HG02938 (cell line): ENCODE measurements at regions not wholly inside any gene's neighbourhood (a gene's known extent, or its start where the extent isn't known, plus 50 kb on each side); places are given as distances from the start of the nearest gene placed in this dataset.
"Not testable (repeated sequence)": the region's sequence is repeated elsewhere in the genome, so short reads cannot be mapped to it uniquely, and the experiment has no call there.

Experiments used
- ATAC-seq: cut with Tn5 transposase; IDR thresholded peaks from one replicate; pipeline ENCODE4 v1.9.1; 2021; ENCODE audit warnings: mild to moderate bottlenecking, moderate library complexity; ENCODE audit not compliant: unreplicated experiment

DNA sequence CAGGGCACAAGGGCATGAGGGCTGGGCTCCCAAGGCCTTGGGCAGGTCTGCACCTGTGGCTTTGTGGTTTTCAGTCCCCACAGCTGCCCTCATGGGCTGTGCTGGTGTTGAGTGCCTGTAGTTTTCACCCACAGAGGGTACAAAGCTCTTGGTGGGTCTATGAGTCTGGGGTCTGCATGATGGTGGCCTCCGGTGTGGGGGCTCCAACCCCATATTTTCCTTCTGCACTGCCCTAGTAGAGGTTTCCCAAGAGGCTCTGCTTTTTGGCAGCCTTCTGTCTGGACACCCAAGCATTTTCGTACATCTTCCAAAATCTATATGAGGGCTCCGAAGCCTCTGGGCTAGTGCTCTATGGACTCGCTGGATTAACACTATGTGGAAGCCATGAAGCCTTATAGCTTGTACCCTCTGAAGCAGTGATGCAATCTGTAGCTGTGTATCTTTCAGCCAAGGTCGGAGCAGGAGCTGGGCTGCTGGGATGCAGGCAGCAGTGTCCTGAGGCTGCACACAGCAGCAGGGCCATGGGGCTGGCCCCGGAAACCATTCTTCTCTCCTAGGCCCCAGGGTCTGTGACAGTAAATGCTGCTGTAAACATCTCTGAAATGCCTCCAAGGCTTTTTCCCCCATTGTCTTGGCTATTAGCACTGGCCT, 240.3 kb downstream of the CWH43 start:
- not testable (repeated sequence) for ATAC-seq

DNA sequence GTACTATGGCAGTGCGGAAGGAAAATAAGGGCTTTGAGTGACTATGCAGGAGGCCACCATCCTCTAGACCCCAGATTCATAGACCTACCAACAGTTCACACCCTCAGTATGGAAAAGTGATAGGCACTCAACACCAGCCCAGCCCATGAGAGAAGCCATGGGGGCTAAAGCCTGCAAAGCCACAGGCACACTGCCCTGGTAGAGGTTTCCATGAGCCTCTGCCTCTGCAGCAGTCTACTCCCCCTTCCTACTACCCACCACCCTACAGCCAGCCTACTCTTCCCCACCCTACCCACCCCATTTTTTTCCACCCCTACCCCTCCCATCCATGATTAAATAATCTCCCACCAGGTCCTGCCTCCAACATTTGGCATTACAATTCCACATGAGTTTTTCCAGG, 241.9 kb downstream of the CWH43 start:
- ATAC-seq, result not testable (repeated sequence)

DNA sequence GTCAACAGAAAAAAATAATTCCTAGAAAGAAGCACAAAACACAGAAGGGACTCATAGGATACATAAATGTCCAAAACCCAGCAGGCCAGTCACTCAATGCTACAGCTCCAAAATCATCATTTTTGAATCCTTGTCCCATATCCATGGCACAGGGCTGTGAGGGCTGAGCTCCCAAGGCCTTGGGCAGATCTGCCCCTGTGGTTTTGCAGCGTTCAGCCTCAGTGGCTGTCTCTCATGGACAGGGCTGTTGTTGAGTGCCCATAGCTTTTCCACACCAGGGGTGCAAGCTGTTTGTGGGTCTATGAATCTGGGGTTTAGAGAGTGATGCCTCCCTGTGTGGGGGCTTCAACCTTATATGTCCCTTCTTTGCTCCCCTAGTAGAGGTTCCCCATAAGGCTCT, 243.2 kb downstream of the CWH43 start:
- ATAC-seq, result not testable (repeated sequence)

GRCh38 chr4:49229713-49230112, 243.6 kb downstream of the CWH43 start:
- not testable (repeated sequence) for ATAC-seq

- not testable (repeated sequence) for ATAC-seq
Measured at GRCh38 chr4:49233346-49233745, 247.3 kb downstream of the CWH43 start.

DNA sequence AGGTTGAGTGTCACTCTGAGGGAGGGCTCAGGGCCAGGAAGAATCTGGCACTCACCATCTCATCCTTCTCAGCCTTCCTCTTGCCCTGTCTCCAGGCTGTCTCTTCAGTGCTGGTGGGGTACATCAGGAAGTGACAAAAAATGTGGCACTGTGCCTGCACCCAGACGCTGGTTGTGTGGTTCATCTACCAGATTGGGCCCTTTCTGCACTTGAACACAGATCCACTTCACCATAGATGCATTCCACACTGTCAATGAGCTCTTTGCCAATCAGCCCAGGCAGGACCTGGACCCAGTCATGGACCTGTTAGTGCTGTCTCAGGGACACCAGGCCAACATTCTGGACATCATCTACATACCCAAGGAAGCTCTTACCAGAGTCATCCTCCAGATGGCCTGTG, 247.7 kb downstream of the CWH43 start:
- ATAC-seq, result not testable (repeated sequence)

DNA sequence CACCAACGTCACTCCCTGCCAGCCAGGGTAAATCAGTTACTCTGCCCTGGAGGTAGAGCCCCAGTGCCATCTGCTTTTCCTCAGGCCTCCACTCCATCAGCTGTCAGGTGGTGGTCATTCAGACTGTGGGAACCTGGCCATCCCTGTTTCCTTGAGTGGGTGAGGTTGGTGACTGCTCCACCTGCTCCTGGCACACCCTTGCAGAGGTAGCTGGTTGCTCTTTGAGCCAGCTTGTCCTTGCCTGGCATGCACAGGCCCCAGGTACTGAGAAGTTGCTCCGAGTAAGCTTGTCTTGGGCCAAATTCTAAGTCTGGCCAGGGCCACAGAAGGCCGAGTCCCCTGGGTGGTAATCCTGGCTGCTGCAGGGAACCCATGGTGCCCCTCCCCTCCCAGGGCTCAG, 248.3 kb downstream of the CWH43 start:
- ATAC-seq, result not testable (repeated sequence)

DNA sequence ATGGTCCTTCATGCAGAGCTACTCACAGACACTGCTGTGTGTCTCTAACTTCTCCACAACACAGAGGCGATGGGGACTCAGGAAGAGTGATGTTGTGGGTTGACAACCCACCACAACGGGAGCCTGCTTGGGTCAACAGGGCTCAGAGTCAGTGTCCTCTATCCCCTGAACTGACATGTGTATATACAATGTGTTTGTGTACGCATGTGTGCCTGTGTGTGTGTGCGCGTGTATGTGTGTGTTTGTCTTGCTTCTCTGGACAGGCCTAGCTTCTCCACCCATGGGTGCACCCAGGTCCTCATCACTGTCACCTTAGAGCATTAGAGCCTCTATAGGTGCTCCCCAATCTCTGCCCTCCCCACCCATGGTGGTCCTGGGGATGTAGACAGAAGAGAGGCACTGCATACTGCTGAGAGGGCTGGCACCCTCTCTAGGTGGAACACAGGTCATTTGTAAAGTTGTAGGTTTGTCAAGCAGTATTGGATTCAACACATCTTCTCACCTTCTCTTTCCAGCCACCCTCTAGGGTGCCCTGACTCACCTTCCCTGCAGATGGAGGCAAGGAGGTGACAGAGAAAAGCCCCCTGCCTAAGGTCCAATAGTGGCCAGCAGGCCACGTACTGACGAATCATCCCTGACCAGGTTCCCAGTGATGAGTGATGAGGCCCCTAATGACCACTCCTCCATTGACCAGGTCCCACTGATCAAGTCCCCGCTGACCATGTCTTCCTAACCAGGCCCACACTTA, 249.5 kb downstream of the CWH43 start:
- ATAC-seq, result not testable (repeated sequence)

- ATAC-seq, result not testable (repeated sequence)
Measured at GRCh38 chr4:49236474-49236873, 250.4 kb downstream of the CWH43 start.

GRCh38 chr4:49241295-49241694, 255.2 kb downstream of the CWH43 start:
- ATAC-seq, result not testable (repeated sequence)

DNA sequence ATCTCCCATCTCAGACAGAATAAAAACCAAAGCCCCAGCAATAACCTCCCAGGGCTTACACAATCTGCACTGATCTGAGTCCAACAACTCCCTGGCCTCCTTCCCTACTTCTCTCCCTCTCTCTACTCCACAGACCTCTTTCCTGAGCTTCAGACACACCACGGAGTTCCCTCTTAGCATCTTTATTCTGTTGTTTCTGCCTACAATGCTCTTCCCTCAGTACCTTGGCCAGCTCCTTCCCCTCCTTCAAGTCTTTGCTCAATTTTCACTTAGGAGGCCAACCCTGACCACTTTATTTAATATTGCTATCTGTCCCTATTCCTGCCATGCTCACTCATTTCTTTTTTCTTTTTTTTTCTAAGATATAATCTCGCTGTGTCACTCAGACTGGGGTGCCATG, 276.7 kb downstream of the CWH43 start:
- not testable (repeated sequence) for ATAC-seq

DNA sequence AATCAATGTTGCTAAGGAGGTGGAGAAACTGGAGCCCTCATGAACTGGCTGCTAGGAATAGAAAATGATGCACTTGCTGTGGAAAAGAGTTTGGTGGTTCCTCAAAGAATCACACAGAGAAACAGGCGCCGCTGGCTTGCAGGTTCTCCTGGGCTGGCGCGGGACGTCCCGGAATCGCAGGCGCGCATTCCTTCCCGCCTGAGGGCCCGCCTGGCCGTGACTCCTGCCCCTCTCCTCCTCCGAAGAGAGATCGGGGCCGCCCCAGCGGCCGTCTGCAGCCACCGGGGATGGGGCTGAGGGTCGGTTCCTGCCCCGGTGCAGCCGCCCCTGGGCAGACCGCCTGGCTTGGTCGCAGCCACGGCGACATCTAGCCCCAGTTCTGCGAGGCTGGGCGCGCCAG, 284.4 kb downstream of the CWH43 start:
- ATAC-seq, result not testable (repeated sequence)

GRCh38 chr4:49270912-49271311, 284.8 kb downstream of the CWH43 start:
- not testable (repeated sequence) for ATAC-seq

DNA sequence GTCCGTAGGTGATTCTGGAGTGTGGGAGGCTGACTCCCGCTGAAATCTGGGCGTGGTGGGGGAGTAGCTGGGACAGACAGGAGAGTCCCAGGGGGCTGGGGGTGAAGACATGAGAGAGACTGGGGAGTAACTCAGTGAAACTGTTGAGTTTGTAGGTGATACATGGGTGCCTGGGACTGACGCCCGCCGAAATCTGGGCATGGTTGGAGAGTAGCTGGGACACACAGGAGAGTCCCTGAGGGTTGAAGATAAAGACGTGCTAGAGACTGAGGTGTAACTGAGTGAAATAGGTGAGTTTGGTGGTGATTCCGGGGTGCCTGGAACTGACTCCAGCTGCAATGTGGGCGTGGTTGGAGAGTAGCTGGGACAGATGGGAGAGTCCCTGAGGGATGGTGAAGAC, 299.8 kb downstream of the CWH43 start:
- not testable (repeated sequence) for ATAC-seq

DNA sequence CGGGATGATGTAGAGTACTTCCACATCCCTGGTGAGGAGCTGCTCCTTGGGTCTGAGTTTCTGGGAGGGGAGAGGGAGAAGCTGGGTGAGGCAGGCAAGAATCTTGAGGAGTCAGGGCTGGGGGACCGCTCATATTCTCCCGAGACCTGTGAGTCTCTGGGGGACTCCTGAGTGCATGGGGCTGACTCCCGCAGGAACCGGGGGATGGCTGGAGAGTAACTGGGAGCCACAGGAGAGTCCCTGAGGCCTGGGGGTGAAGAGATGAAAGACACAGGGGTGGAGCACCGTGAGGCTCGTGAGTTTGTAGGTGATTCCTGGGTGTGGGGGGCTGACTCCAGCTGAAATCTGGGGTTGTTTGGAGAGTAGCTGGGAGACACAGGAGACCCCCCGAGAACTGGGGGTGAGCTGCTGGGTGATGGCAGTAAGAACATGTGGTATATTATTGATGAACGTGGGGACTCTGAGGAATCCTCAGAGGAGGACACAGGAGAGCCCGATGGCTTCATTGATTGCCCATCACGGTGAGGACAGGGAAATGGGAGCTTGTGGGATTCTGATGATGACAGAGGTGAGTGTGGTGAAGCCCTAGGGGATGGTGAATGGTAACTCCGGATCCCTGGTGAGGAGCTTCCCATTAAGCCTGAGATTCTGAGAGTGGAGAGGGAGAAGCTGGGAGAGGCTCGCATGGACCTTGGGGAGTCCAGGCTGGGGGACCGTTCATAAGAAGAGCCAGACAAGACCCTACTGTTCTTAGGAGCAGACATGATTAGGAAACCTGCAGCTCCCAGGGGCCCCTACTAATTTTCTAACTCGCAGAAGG, 301.1 kb downstream of the CWH43 start:
- ATAC-seq, result not testable (repeated sequence)

DNA sequence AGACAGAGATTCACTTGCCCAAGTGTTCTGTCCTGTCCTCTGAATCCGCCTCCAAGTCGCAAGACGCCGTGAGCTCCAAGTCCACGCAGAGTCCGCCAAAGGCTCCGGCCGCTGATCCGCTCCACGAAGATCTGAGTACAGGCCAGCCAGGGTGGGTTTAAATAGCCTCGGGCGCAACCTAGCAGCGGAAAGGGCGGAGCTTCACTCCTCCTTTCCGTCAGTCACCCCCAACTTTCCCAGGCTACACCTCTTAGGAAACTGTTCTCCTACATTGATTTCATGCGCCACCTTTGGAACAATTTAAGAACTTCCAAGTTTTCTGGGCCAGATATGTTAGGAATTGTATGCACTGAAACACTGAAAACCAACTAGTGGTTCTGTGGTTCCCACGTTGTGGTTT, 301.8 kb downstream of the CWH43 start:
- ATAC-seq, result not testable (repeated sequence)

DNA sequence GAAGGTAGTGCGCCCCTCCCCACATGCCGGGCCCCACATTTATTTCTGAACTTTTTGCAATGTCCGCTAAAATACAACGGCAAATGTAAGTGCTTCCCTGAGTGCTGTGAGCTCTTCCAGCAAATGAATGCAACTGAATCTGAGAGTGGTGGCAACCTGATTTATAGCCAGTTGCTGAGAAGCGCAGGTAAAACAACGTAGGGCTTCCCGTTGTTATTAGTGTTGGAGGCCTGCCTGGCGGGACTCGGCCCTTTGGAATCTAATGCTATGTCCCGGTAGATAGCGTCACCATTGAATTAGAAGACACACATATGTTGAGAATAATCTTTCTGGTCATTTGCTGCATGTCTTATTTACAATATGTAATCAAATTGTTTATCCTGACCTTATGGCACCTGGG, 302.7 kb downstream of the CWH43 start:
- ATAC-seq, result not testable (repeated sequence)

GRCh38 chr4:49314815-49315214, 328.7 kb downstream of the CWH43 start:
- not testable (repeated sequence) for ATAC-seq

GRCh38 chr4:49320725-49321410, 334.8 kb downstream of the CWH43 start:
- ATAC-seq, result not testable (repeated sequence)

DNA sequence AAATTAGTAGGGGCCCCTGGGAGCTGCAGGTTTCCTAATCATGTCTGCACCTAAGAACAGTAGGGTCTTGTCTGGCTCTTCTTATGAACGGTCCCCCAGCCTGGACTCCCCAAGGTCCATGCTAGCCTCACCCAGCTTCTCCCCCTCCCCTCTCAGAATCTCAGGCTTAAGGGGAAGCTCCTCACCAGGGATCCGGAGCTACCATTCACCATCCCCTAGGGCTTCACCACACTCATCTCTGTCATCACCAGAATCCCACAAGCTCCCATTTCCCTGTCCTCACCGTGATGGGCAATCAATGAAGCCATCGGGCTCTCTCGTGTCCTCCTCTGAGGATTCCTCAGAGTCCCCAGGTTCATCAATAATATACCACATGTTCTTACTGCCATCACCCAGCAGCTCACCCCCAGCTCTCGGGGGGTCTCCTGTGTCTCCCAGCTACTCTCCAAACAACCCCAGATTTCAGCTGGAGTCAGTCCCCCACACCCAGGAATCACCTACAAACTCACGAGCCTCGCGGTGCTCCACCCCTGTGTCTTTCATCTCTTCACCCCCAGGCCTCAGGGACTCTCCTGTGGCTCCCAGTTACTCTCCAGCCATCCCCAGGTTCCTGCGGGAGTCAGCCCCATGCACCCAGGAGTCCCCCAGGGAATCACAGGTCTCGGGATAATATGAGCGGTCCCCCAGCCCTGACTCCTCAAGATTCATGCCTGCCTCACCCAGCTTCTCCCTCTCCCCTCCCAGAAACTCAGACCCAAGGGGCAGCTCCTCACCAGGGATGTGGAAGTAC, 335.6 kb downstream of the CWH43 start:
- not testable (repeated sequence) for ATAC-seq
